Fibroblast of gingiva (primary cell): ENCODE measurements at regions not wholly inside any gene's neighbourhood (a gene's known extent, or its start where the extent isn't known, plus 50 kb on each side); places are given as distances from the start of the nearest gene placed in this dataset.

Source experiments
- DNase-seq: peaks from one replicate; pipeline ENCODE4 v3.0.0-alpha.2; 2011; ENCODE audit warnings: low read depth

GRCh38 chr4:125434136-125434535, 119.4 kb downstream of the FAT4 start:
- DNase-seq = peak; percentile 97

DNA sequence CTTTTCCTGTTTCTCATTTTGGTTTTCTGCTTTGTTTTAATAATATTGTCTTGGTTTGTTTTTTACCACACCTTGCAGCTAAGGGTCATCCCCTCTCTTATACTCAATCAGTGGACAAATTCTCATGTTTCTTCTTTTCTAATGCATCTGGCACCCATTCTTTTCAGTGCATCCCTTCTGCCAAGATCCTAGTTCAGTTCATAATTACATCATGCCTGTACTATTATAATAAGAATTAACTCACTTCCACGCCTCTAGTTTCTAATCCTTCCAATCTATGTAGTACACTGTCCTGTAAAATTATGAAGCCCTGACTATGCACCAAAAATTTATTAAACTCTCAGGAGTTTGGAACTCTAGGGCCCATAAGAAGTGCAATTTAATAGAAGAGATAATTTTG, 126.1 kb downstream of the FAT4 start:
- no peak for DNase-seq

GRCh38 chr4:125444166-125444565, 129.4 kb downstream of the FAT4 start:
- DNase-seq = no peak

DNA sequence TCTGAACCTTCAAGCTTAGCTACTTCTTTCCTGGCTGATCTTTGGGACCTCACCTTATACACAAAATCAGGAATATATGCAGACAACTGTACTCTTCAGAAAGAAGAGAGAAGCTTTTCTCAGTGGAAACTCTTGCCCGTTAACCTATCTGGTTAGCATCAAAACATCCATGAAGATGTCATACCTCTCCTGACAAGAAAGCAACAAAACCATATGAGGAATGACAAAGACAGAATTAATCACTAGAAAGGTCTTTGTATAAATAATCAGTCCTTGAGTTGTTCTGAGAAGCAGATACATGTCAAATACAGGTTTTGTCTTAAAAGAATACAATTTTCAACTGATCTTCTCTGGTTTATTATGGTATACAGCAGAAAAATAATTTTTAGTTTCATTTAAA, 130.8 kb downstream of the FAT4 start:
- DNase-seq = no peak

GRCh38 chr4:125447551-125448290, 133.0 kb downstream of the FAT4 start:
- no peak for DNase-seq

DNA sequence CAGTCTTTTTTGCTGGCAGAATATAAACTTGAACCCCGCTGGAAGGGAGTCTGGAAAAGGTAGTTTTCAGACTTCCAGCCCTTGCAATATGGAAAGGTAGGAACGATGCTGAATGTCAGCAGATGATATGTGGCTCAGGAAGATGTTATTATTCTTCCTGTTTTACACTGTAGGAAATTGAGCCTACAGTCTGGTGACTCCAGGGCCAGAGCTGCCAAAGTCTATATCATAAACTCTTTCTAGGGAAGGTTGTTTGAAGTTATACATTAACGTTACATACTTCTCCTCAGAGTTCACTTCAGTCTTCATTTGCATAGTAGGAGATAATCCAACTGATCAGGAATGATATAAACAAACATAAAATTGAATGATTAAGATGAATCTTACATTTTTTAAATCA, 141.3 kb downstream of the FAT4 start:
- no peak for DNase-seq

DNA sequence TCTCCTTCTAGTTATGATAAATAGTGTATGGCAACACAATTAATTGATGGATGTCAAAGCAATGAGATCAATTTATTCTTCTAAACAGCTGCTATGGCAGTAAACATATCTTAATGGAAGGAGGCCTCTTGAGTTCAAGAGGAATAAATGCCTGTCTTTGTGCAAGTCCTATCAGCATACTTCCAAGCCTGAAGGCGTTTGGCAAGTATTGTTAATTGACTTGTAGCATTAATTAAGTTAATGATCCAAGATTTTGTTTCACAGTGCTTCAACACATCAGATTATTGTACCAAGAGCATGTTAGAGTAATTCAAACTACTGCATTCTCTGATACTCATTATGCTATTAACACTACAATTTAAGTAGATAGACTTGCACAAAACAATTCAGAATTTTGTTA, 144.8 kb downstream of the FAT4 start:
- DNase-seq = no peak

GRCh38 chr4:125461676-125462363, 147.1 kb downstream of the FAT4 start:
- DNase-seq = no peak

- peak; percentile 76 for DNase-seq
Observed at GRCh38 chr4:125464146-125464545, 149.4 kb downstream of the FAT4 start.

DNA sequence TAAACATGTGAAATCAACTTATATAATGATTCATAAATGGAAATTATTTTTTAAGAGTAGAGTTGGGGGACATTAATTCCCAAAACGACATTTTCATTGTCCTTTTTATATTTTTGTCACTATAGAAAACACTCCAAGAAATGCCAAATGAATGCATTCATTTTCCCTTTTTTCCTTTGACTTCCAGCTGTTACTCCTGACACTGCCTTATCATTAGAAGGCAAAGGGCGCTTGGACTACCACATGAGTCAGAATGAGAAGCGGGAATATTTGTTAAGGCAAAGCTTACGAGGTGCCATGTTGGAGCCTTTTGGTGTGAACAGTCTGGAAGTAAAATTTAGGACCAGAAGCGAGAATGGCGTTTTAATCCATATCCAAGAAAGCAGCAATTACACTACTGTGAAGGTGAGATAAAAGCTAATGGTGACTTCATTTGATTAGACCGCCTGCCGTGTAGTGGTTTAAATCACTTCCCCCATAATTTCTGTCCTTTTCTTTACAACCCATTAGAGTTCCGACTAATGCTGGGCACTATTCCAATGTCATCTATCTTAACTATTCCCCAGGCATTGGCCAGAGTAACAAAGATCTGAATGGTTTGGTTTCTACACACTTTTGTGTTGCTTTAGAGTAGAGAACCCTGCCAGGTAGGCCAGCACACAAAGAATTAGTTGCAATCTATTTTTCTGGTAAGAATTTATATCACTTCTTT, 166.7 kb downstream of the FAT4 start:
- DNase-seq = no peak

- DNase-seq = no peak
Observed at GRCh38 chr4:125482822-125483221, 168.1 kb downstream of the FAT4 start.

- no peak for DNase-seq
Observed at GRCh38 chr4:125483278-125483677, 168.5 kb downstream of the FAT4 start.

DNA sequence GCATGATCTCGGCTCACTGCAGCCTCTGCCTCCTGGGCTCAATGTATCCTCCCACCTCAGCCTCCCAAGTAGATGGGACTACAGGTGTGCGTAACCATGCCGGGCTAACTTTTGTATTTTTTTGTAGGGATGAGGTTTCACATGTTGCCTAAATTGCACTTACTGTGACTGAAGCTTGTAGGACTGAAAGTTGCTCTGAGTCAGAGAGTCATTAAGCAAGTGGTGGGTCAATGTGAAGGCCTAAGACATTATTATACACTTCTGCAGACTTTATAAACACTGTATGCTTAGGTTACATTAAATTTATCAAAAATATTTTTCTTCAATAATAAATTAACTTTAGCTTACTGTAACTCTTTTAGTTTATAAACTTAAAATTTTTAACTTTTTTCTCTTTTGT, 170.2 kb downstream of the FAT4 start:
- DNase-seq = no peak

- DNase-seq = no peak
Observed at GRCh38 chr4:125486351-125486750, 171.6 kb downstream of the FAT4 start.

DNA sequence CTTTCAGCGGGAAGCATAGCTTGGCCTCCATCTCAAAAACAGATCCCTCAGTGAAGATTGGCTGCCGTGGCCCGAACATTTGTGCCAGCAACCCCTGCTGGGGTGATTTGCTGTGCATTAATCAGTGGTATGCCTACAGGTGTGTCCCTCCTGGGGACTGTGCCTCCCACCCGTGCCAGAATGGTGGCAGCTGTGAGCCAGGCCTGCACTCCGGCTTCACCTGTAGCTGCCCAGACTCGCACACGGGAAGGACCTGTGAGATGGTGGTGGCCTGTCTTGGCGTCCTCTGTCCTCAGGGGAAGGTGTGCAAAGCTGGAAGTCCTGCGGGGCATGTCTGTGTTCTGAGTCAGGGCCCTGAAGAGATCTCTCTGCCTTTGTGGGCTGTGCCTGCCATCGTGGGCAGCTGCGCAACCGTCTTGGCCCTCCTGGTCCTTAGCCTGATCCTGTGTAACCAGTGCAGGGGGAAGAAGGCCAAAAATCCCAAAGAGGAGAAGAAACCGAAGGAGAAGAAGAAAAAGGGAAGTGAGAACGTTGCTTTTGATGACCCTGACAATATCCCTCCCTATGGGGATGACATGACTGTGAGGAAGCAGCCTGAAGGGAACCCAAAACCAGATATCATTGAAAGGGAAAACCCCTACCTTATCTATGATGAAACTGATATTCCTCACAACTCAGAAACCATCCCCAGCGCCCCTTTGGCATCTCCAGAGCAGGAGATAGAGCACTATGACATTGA, 175.4 kb downstream of the FAT4 start:
- no peak for DNase-seq

DNA sequence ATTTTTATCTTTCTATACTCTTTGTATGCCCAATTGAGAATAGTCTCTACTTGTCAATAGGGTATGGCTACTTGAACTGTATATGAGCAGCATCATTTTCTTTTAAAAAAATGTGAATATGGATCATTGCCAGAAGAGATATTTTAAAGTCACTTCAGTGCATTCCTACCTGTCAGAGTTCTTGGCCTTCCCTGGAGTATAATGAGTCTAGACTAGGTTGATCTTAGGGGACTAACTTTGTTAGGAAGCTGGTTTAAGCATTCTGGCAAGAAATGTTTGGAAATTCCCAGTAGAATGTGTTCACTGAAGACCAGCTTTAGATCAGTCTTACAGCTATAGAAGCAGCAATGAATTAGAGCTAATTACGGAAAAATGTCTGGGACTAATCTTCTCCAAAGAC, 178.2 kb downstream of the FAT4 start:
- no peak for DNase-seq

- no peak for DNase-seq
Observed at GRCh38 chr4:125497861-125498260, 183.1 kb downstream of the FAT4 start.

GRCh38 chr4:125498981-125499380, 184.2 kb downstream of the FAT4 start:
- no peak for DNase-seq

DNA sequence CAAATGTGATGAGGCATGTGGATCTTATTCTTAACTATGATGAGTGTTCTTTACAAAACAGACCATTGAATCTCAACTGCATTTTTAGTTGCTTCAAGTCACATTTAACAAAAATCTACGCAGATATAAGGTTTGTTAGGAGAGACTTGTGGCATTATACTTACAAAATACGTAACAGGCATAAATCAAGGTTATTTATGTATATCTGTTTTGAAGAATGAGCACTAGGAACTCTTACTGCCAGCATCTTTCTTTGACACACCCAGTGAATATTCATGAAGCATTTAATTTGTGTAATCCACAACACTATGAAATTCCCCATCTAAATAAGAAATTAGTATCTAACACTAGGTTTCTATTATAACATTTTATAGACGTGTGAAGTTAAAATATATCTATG, 186.3 kb downstream of the FAT4 start:
- no peak for DNase-seq

DNA sequence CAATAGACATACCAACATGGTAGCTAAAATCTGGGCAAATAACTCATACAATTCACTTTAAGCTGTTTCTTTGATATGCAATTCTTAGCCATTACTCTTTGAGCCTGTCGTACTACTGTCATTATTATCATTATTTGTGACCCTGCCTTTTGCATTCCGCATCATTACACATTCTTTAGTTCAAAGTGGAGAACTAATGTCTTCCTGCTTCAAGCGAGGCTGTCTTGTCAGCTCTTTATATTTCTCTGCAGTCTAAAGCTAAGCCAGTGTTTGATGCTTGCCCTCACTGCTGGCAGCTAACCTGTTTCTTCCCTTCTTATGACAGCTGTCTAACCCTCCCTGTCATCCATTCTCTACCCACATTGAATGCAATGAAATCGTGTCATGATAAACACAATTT, 186.8 kb downstream of the FAT4 start:
- DNase-seq = no peak

DNA sequence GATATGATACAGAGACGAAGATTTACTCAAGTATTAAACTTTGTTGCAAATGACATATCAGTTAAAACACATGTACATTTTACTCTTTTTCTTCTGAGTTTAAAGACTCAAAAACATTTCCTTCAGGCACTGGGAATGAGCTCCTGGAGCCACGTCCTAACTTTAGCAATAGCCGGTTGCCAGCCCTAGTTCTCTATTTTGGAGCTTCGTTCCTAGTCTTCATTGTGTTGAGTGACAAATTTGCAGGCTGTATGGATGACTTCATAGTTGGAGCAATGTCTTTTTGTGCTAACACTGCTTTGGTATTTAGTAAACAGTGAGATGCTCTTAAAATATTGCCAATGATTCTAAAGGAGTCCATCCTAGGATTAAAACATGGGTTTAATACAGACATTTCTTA, 190.9 kb downstream of the FAT4 start:
- no peak for DNase-seq

- DNase-seq = no peak
Observed at GRCh38 chr4:125507141-125507540, 192.4 kb downstream of the FAT4 start.

DNA sequence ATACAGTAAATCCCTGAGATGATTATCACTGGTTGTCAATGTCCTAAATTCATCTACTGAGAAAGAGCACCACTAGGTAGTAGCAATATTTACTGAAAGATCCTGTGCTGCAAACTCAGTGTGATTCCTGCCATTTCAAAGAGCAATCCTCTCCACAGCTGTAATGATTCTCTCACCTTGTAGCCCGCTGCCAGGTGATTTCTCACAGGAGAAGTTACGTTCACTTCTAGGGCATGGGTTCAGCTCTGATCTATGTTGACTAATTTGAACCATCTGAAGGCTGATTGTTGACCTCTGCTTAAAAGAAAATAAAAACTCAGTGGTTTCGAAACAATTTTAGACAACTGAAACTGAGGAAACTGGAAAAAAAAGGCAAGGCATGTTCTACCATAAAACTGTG, 197.0 kb downstream of the FAT4 start:
- DNase-seq = no peak
